ENCODE measurements at regions not wholly inside any gene's neighbourhood (a gene's known extent, or its start where the extent isn't known, plus 50 kb on each side); places are given as distances from the start of the nearest gene placed in this dataset.

GRCh38 chr6:2503816-2504494 lies 246.8 kb downstream of the MYLK4 start:
- no peak overlapping the region for H3K4me3 ChIP-seq (ENCODE audit: low read length)
- Mint-ChIP-seq H3K36me3 (no peaks in the 10 kb centered on the region), H3K9me3 (peaks cover 0 to 6% (median 0%) of the 10 kb centered on the region in 5 donors), H3K4me1 (no peaks in the 10 kb centered on the region), H3K4me3 (no peak overlapping the region), H3K27me3 (peaks cover 10 to 35% of the 10 kb centered on the region in 2 donors), H3K27ac (no peak overlapping the region)
- peaks cover 7% of the 10 kb centered on the region for H3K27me3 ChIP-seq (ENCODE audit: insufficient read depth, low read length, poor library complexity, severe bottlenecking)
- H3K4me1 ChIP-seq (ENCODE audit: insufficient read depth, low read length), result no peaks in the 10 kb centered on the region
- ChIA-PET CTCF (no interaction called here), POLR2A (no interaction called here)
- H3K27ac ChIP-seq (ENCODE audit: low read depth, low read length), result no peak overlapping the region
- no peak for DNase-seq
- H3K36me3 ChIP-seq (ENCODE audit: insufficient read depth, low read length), result no peaks in the 10 kb centered on the region
- no peaks in the 10 kb centered on the region for H3K9me3 ChIP-seq (ENCODE audit: low read length)

GRCh38 chr6:2502998-2503674 lies 247.6 kb downstream of the MYLK4 start:
- Histone ChIP-seq H3K27ac (ENCODE audit: low read depth, low read length) (no peak overlapping the region), H3K4me3 (ENCODE audit: low read length) (no peak overlapping the region), H3K27me3 (ENCODE audit: insufficient read depth, low read length, poor library complexity, severe bottlenecking) (peaks cover 5% of the 10 kb centered on the region), H3K36me3 (ENCODE audit: insufficient read depth, low read length) (no peaks in the 10 kb centered on the region), H3K4me1 (ENCODE audit: insufficient read depth, low read length) (no peaks in the 10 kb centered on the region), H3K9me3 (ENCODE audit: low read length) (no peaks in the 10 kb centered on the region)
- H3K4me1 Mint-ChIP-seq, result no peaks in the 10 kb centered on the region
- peaks cover 0 to 6% (median 0%) of the 10 kb centered on the region in 5 donors for H3K9me3 Mint-ChIP-seq
- ChIA-PET POLR2A (no interaction called here), CTCF (no interaction called here)
- H3K27me3 Mint-ChIP-seq, result peaks cover 6 to 28% of the 10 kb centered on the region in 2 donors
- H3K27ac Mint-ChIP-seq, result no peak overlapping the region
- no peak overlapping the region for H3K4me3 Mint-ChIP-seq
- no peaks in the 10 kb centered on the region for H3K36me3 Mint-ChIP-seq
- DNase-seq, result no peak

- ChIA-PET POLR2A (no interaction called here), CTCF (no interaction called here)
- Histone ChIP-seq H3K9me3 (ENCODE audit: low read length) (no peaks in the 10 kb centered on the region), H3K27me3 (ENCODE audit: insufficient read depth, low read length, poor library complexity, severe bottlenecking) (no peaks in the 10 kb centered on the region), H3K4me1 (ENCODE audit: insufficient read depth, low read length) (no peaks in the 10 kb centered on the region), H3K4me3 (ENCODE audit: low read length) (no peak overlapping the region), H3K27ac (ENCODE audit: low read depth, low read length) (no peak overlapping the region), H3K36me3 (ENCODE audit: insufficient read depth, low read length) (no peaks in the 10 kb centered on the region)
- H3K27me3 Mint-ChIP-seq, result peaks cover 6 to 25% of the 10 kb centered on the region in 2 donors
- H3K27ac Mint-ChIP-seq, result no peak overlapping the region
- no peak overlapping the region for H3K4me3 Mint-ChIP-seq
- H3K9me3 Mint-ChIP-seq, result peaks cover 0 to 7% (median 0%) of the 10 kb centered on the region in 5 donors
- no peaks in the 10 kb centered on the region for H3K4me1 Mint-ChIP-seq
- no peak for DNase-seq
- no peaks in the 10 kb centered on the region for H3K36me3 Mint-ChIP-seq
Observed at GRCh38 chr6:2502096-2502997, 248.4 kb downstream of the MYLK4 start.

- no peaks in the 10 kb centered on the region for H3K9me3 ChIP-seq (ENCODE audit: low read length)
- no peak for DNase-seq
- POLR2A ChIA-PET, result no interaction called here
- H3K27me3 ChIP-seq (ENCODE audit: insufficient read depth, low read length, poor library complexity, severe bottlenecking), result no peaks in the 10 kb centered on the region
- no peak overlapping the region for H3K4me3 ChIP-seq (ENCODE audit: low read length)
- H3K4me1 Mint-ChIP-seq, result no peaks in the 10 kb centered on the region
- H3K27me3 Mint-ChIP-seq, result peaks cover 3 to 19% of the 10 kb centered on the region in 2 donors
- no peaks in the 10 kb centered on the region for H3K4me1 ChIP-seq (ENCODE audit: insufficient read depth, low read length)
- peaks cover 0 to 6% (median 0%) of the 10 kb centered on the region in 5 donors for H3K9me3 Mint-ChIP-seq
- H3K36me3 Mint-ChIP-seq, result no peaks in the 10 kb centered on the region
- H3K27ac ChIP-seq (ENCODE audit: low read depth, low read length), result no peak overlapping the region
- CTCF ChIA-PET, result no interaction called here
- no peak overlapping the region for H3K27ac Mint-ChIP-seq
- no peaks in the 10 kb centered on the region for H3K36me3 ChIP-seq (ENCODE audit: insufficient read depth, low read length)
- H3K4me3 Mint-ChIP-seq, result no peak overlapping the region
Observed at GRCh38 chr6:2497922-2498623, 252.6 kb downstream of the MYLK4 start.

- ChIA-PET CTCF (no interaction called here), POLR2A (no interaction called here)
- no peak overlapping the region for H3K27ac Mint-ChIP-seq
- DNase-seq, result no peak
- H3K36me3 ChIP-seq (ENCODE audit: insufficient read depth, low read length), result no peaks in the 10 kb centered on the region
- no peak overlapping the region for H3K4me3 Mint-ChIP-seq
- no peaks in the 10 kb centered on the region for H3K9me3 ChIP-seq (ENCODE audit: low read length)
- peaks cover under 1 to 24% of the 10 kb centered on the region in 2 donors for H3K27me3 Mint-ChIP-seq
- H3K4me3 ChIP-seq (ENCODE audit: low read length), result no peak overlapping the region
- H3K9me3 Mint-ChIP-seq, result peaks cover 0 to 6% (median 0%) of the 10 kb centered on the region in 5 donors
- no peak overlapping the region for H3K27ac ChIP-seq (ENCODE audit: low read depth, low read length)
- H3K4me1 Mint-ChIP-seq, result no peaks in the 10 kb centered on the region
- H3K36me3 Mint-ChIP-seq, result no peaks in the 10 kb centered on the region
- no peaks in the 10 kb centered on the region for H3K4me1 ChIP-seq (ENCODE audit: insufficient read depth, low read length)
- no peaks in the 10 kb centered on the region for H3K27me3 ChIP-seq (ENCODE audit: insufficient read depth, low read length, poor library complexity, severe bottlenecking)
Observed at GRCh38 chr6:2496291-2496690, 250.9 kb upstream of the GMDS start.

GRCh38 chr6:2492686-2493523 lies 247.5 kb upstream of the GMDS start:
- H3K4me3 ChIP-seq (ENCODE audit: low read length), result no peak overlapping the region
- POLR2A ChIA-PET, result no interaction called here

GRCh38 chr6:2491137-2491536 lies 245.7 kb upstream of the GMDS start:
- Mint-ChIP-seq H3K4me1 (no peaks in the 10 kb centered on the region), H3K36me3 (no peaks in the 10 kb centered on the region), H3K4me3 (no peak overlapping the region), H3K27me3 (peaks cover 6 to 16% of the 10 kb centered on the region in 2 donors), H3K9me3 (peaks cover 0 to 2% (median 0%) of the 10 kb centered on the region in 5 donors), H3K27ac (no peak overlapping the region)
- H3K9me3 ChIP-seq (ENCODE audit: low read length), result no peaks in the 10 kb centered on the region
- no peaks in the 10 kb centered on the region for H3K27me3 ChIP-seq (ENCODE audit: insufficient read depth, low read length, poor library complexity, severe bottlenecking)
- H3K27ac ChIP-seq (ENCODE audit: low read depth, low read length), result no peak overlapping the region
- ChIA-PET CTCF (interaction anchor here (1.5 kb wide), 1 partner anchor 143 kb away, joined by 6 read pairs; no protein-coding TSS in a partner anchor), POLR2A (no interaction called here)
- no peak for DNase-seq
- no peak overlapping the region for H3K4me3 ChIP-seq (ENCODE audit: low read length)
- H3K4me1 ChIP-seq (ENCODE audit: insufficient read depth, low read length), result no peaks in the 10 kb centered on the region
- H3K36me3 ChIP-seq (ENCODE audit: insufficient read depth, low read length), result no peaks in the 10 kb centered on the region

More at GRCh38 chr6:2492686-2493523, 247.5 kb upstream of the GMDS start:
- Mint-ChIP-seq H3K27ac (no peak overlapping the region), H3K4me3 (no peak overlapping the region), H3K27me3 (peaks cover 4 to 28% of the 10 kb centered on the region in 2 donors), H3K9me3 (peaks cover 0 to 5% (median 0%) of the 10 kb centered on the region in 5 donors), H3K4me1 (no peaks in the 10 kb centered on the region), H3K36me3 (no peaks in the 10 kb centered on the region)
- no peaks in the 10 kb centered on the region for H3K4me1 ChIP-seq (ENCODE audit: insufficient read depth, low read length)
- H3K36me3 ChIP-seq (ENCODE audit: insufficient read depth, low read length), result no peaks in the 10 kb centered on the region
- H3K9me3 ChIP-seq (ENCODE audit: low read length), result no peaks in the 10 kb centered on the region
- H3K27ac ChIP-seq (ENCODE audit: low read depth, low read length), result no peak overlapping the region
- H3K27me3 ChIP-seq (ENCODE audit: insufficient read depth, low read length, poor library complexity, severe bottlenecking), result no peaks in the 10 kb centered on the region
- no peak for DNase-seq
- CTCF ChIA-PET, result no interaction called here

Data from CD8-positive, alpha-beta memory T cell (primary cell).